ENCODE measurements at regions not wholly inside any gene's neighbourhood (a gene's known extent, or its start where the extent isn't known, plus 50 kb on each side); places are given as distances from the start of the nearest gene placed in this dataset.

- no peak for TF ChIP-seq ZNF462 (CRISPR knock-in tag; IDR thresholded peaks at IDR 0.05)
- no peak for TF ChIP-seq ZNF114 (CRISPR knock-in tag; IDR thresholded peaks at IDR 0.05)
- no peak for TF ChIP-seq JUNB (IDR thresholded peaks at IDR 0.05; ENCODE audit: unreplicated experiment)
- TF ChIP-seq EZH2phosphoT487 (IDR thresholded peaks at IDR 0.05; ENCODE audit: unreplicated experiment): no peak
- TF ChIP-seq POLR2AphosphoS5 (IDR thresholded peaks at IDR 0.05; ENCODE audit: low read depth): no peak
- TF ChIP-seq EZH2 (IDR thresholded peaks at IDR 0.05; ENCODE audit: low read depth, unreplicated experiment): no peak
- no peak for TF ChIP-seq NANOG (IDR thresholded peaks at IDR 0.05; ENCODE audit: borderline replicate concordance)
- TF ChIP-seq STAT1 (IDR thresholded peaks at IDR 0.05; ENCODE audit: unreplicated experiment): no peak
- TF ChIP-seq ETS1 (IDR thresholded peaks at IDR 0.05): no peak
- TF ChIP-seq ZNF331 (CRISPR knock-in tag; IDR thresholded peaks at IDR 0.05; ENCODE audit: low read depth): no peak
Observed at GRCh38 chr9:87269296-87270176, 228.1 kb upstream of the DAPK1 start (continued).
